Nephron progenitor cell (in vitro differentiated cells): ENCODE measurements at regions not wholly inside any gene's neighbourhood (a gene's known extent, or its start where the extent isn't known, plus 50 kb on each side); places are given as distances from the start of the nearest gene placed in this dataset.
"Not testable (repeated sequence)": the region's sequence is repeated elsewhere in the genome, so short reads cannot be mapped to it uniquely, and the experiment has no call there.

Experiments used
- DNase-seq: peaks from one replicate; pipeline ENCODE4 v3.0.0; 2021
- H3K27ac Mint-ChIP-seq: 2 replicates; pipeline ENCODE4 v1.8.0; 2021; ENCODE audit warnings: mild to moderate bottlenecking, moderate library complexity, mixed read lengths
- H3K27me3 Mint-ChIP-seq: 2 replicates; pipeline ENCODE4 v1.8.0; 2021; ENCODE audit warnings: mild to moderate bottlenecking, low read depth, mixed read lengths; ENCODE audit not compliant: poor library complexity
- H3K36me3 Mint-ChIP-seq: 2 replicates; pipeline ENCODE4 v1.8.0; 2021; ENCODE audit warnings: low read depth, mixed read lengths
- H3K4me1 Mint-ChIP-seq: 2 replicates; pipeline ENCODE4 v1.8.0; 2021; ENCODE audit warnings: mixed read lengths
- H3K4me3 Mint-ChIP-seq: 2 replicates; pipeline ENCODE4 v1.8.0; 2021; ENCODE audit warnings: mild to moderate bottlenecking, moderate library complexity, mixed read lengths
- H3K9me3 Mint-ChIP-seq: 2 replicates; pipeline ENCODE4 v1.8.0; 2021; ENCODE audit warnings: mild to moderate bottlenecking, moderate library complexity, mixed read lengths
- TF ChIP-seq, protein P1 (sequence below): fragments of 200-600 bp; sonication (generic); IDR thresholded peaks from 2 replicates; pipeline ENCODE4 v1.5.0; 2021; ENCODE audit warnings: antibody characterized with exemption

DNA sequence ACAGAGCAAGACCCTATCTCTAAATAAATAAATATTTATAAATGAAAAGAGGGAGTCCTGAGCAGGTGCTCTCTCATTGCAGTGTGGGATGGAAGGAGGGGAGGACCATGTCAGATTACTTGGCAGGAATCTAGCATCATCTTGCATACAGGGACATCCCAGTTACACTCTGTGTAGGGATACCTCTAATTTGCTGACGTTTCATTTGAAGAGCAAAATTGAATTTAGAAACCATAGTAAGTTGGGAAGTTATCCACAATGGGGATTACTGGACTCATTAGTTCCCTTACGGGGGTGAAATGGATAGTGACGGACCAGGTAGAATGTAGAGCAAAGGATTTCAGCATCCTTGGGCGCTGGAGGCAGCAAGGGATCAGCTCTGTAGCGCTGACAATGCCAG is 52.1 kb downstream of the ARHGEF18 start:
- Mint-ChIP-seq H3K4me3 (no peak overlapping the region), H3K4me1 (peaks cover 18% of the 10 kb centered on the region), H3K36me3 (peaks cover 29% of the 10 kb centered on the region), H3K27me3 (peaks cover 5% of the 10 kb centered on the region), H3K9me3 (no peaks in the 10 kb centered on the region), H3K27ac (no peak overlapping the region)
- DNase-seq, result no peak
- TF ChIP-seq, protein P1, sequence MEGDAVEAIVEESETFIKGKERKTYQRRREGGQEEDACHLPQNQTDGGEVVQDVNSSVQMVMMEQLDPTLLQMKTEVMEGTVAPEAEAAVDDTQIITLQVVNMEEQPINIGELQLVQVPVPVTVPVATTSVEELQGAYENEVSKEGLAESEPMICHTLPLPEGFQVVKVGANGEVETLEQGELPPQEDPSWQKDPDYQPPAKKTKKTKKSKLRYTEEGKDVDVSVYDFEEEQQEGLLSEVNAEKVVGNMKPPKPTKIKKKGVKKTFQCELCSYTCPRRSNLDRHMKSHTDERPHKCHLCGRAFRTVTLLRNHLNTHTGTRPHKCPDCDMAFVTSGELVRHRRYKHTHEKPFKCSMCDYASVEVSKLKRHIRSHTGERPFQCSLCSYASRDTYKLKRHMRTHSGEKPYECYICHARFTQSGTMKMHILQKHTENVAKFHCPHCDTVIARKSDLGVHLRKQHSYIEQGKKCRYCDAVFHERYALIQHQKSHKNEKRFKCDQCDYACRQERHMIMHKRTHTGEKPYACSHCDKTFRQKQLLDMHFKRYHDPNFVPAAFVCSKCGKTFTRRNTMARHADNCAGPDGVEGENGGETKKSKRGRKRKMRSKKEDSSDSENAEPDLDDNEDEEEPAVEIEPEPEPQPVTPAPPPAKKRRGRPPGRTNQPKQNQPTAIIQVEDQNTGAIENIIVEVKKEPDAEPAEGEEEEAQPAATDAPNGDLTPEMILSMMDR, result no peak

DNA sequence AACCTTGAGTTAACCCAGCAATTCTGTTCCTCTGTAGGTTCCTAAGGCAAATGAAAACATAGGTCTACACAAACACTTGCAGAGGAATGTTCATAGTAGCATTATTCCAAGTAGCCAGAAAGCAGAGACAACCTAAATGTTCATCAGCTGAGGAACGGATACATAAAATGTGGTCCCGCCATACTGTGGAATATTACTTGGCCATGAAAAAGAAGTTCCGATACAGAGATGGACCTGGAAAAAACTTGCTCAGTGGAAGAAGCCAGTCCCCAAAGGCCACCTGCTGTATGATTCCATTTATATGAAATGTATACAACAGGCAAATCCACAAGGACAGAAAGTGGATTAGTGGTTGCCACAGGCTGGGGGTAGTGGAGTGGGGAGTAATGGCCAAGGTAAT is 53.0 kb downstream of the ARHGEF18 start:
- peaks cover 12% of the 10 kb centered on the region for H3K4me1 Mint-ChIP-seq
- H3K4me3 Mint-ChIP-seq, result no peak overlapping the region
- H3K9me3 Mint-ChIP-seq, result no peaks in the 10 kb centered on the region
- H3K27me3 Mint-ChIP-seq, result peaks cover 3% of the 10 kb centered on the region
- no peak for DNase-seq
- no peak overlapping the region for H3K27ac Mint-ChIP-seq
- peaks cover 32% of the 10 kb centered on the region for H3K36me3 Mint-ChIP-seq
- TF ChIP-seq, protein P1, result no peak

GRCh38 chr19:7405482-7405881 is 56.7 kb downstream of the ARHGEF18 start:
- H3K27me3 Mint-ChIP-seq, H3K4me3 Mint-ChIP-seq, H3K4me1 Mint-ChIP-seq, H3K9me3 Mint-ChIP-seq, DNase-seq: not testable (repeated sequence)
- H3K27ac Mint-ChIP-seq, result peak overlapping the region; percentile 43
- peaks cover 36% of the 10 kb centered on the region for H3K36me3 Mint-ChIP-seq

DNA sequence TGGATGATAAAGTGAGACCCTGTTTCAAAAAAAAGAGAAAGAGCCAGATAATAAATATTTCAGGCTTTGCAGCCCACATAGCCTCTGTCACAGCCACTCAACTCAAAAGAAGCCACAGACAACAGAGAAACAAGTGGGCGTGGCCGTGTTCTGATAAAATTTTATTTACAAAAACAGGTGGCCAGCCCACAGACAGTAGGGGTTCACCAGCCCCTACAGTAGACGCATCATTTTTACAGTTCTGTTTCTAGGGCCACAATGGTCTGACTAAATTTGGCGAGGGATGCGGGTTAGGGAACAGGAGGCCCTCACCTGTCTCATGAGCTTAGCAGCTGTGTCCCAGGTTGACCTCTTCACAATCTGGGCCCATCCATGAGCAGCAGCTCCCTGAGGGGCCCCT is 59.5 kb downstream of the ARHGEF18 start:
- Mint-ChIP-seq H3K27ac (no peak overlapping the region), H3K36me3 (peaks cover 31% of the 10 kb centered on the region), H3K4me1 (peaks cover 11% of the 10 kb centered on the region), H3K4me3 (no peak overlapping the region), H3K9me3 (peaks cover 6% of the 10 kb centered on the region), H3K27me3 (peaks cover 3% of the 10 kb centered on the region)
- DNase-seq, result no peak
- TF ChIP-seq, protein P1, result no peak

DNA sequence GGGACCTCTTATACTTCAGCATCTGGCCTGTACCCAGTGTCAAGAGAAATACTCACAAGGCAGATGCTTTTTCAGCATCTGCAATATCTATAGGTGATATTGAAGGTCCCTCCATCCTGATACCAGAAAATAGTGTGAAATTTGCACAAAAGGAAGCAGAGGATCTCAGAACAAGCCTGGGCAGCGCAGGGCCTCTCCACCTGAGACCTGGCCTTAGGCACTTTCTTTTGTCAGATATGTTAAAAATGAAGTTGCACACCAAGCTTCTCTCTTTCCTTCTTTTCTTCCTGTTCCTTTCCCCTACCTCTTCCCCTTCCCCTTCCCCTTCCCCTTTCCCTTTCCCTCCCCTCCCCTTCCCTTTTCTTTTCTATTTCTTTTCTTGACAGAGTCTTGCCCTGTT is 62.2 kb downstream of the ARHGEF18 start:
- Mint-ChIP-seq H3K27me3 (no peaks in the 10 kb centered on the region), H3K36me3 (peaks cover 18% of the 10 kb centered on the region), H3K4me3 (no peak overlapping the region), H3K9me3 (peaks cover 6% of the 10 kb centered on the region), H3K4me1 (peaks cover 21% of the 10 kb centered on the region), H3K27ac (no peak overlapping the region)
- TF ChIP-seq, protein P1, result no peak
- no peak for DNase-seq

GRCh38 chr19:7413629-7414028 is 64.9 kb downstream of the ARHGEF18 start:
- H3K27ac Mint-ChIP-seq, result no peak overlapping the region
- no peaks in the 10 kb centered on the region for H3K27me3 Mint-ChIP-seq
- H3K36me3 Mint-ChIP-seq, result peaks cover 14% of the 10 kb centered on the region
- H3K4me3 Mint-ChIP-seq, result no peak overlapping the region
- TF ChIP-seq, protein P1, result no peak
- no peak for DNase-seq
- H3K4me1 Mint-ChIP-seq, result peaks cover 26% of the 10 kb centered on the region
- H3K9me3 Mint-ChIP-seq, result peaks cover 4% of the 10 kb centered on the region
